OCI-LY3 (cell line): ENCODE measurements at regions not wholly inside any gene's neighbourhood (a gene's known extent, or its start where the extent isn't known, plus 50 kb on each side); places are given as distances from the start of the nearest gene placed in this dataset.

Experiments
- EZH2phosphoT487 ChIP-seq: fragments of 200-600 bp; shearing (Covaris generic); IDR thresholded peaks from 2 replicates; pipeline ENCODE4 v1.6.1; 2018; ENCODE audit warnings: antibody characterized with exemption, mixed run types, low read depth
- TF ChIP-seq, protein P1 (sequence below): fragments of 200-600, 300-600 bp; sonication (generic); IDR thresholded peaks from 2 replicates; pipeline ENCODE4 v1.5.1; 2014; ENCODE audit warnings: antibody characterized with exemption, low read length, low read depth

DNA sequence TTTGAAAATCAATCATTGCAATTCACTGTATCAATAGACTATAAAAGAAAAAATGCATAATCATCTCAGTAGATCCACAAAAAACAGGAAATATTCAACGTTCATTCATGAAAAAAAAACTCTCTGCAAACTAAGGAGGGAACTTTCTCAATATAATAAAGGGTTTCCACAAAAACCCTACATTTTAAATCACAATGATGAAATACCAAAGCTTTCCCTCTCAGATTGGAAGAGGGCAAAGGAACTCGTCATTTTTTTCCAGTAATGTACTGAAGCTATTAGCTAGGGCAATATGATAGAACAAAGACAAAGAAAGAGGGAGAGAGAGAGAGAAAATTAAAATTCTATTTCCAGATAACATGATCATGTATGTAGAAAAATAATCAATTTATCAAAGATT lies 167.1 kb upstream of the RBMS1 start:
- TF ChIP-seq, protein P1, sequence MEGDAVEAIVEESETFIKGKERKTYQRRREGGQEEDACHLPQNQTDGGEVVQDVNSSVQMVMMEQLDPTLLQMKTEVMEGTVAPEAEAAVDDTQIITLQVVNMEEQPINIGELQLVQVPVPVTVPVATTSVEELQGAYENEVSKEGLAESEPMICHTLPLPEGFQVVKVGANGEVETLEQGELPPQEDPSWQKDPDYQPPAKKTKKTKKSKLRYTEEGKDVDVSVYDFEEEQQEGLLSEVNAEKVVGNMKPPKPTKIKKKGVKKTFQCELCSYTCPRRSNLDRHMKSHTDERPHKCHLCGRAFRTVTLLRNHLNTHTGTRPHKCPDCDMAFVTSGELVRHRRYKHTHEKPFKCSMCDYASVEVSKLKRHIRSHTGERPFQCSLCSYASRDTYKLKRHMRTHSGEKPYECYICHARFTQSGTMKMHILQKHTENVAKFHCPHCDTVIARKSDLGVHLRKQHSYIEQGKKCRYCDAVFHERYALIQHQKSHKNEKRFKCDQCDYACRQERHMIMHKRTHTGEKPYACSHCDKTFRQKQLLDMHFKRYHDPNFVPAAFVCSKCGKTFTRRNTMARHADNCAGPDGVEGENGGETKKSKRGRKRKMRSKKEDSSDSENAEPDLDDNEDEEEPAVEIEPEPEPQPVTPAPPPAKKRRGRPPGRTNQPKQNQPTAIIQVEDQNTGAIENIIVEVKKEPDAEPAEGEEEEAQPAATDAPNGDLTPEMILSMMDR, result no peak
- no peak for TF ChIP-seq EZH2phosphoT487
